ENCODE measurements at regions not wholly inside any gene's neighbourhood (a gene's known extent, or its start where the extent isn't known, plus 50 kb on each side); places are given as distances from the start of the nearest gene placed in this dataset.

- Mint-ChIP-seq H3K27me3 (no peaks in the 10 kb centered on the region), H3K36me3 (no peaks in the 10 kb centered on the region), H3K27ac (no peak overlapping the region), H3K9me3 (ENCODE audit: low read depth) (no peaks in the 10 kb centered on the region), H3K4me3 (no peak overlapping the region), H3K4me1 (ENCODE audit: low read depth) (peaks cover 33% of the 10 kb centered on the region)
Measured at GRCh38 chr3:177589911-177590381, 392.7 kb upstream of the TBL1XR1 start.

- H3K27me3 Mint-ChIP-seq, result no peaks in the 10 kb centered on the region
- no peaks in the 10 kb centered on the region for H3K9me3 Mint-ChIP-seq (ENCODE audit: low read depth)
- no peak overlapping the region for H3K4me3 Mint-ChIP-seq
- no peaks in the 10 kb centered on the region for H3K36me3 Mint-ChIP-seq
- peak overlapping the region; percentile 71 for H3K27ac Mint-ChIP-seq
- H3K4me1 Mint-ChIP-seq (ENCODE audit: low read depth), result peaks cover 40% of the 10 kb centered on the region
Measured at GRCh38 chr3:177590826-177591225, 393.5 kb upstream of the TBL1XR1 start.

- Mint-ChIP-seq H3K27ac (no peak overlapping the region), H3K4me1 (ENCODE audit: low read depth) (peaks cover 46% of the 10 kb centered on the region), H3K36me3 (no peaks in the 10 kb centered on the region), H3K27me3 (no peaks in the 10 kb centered on the region), H3K9me3 (ENCODE audit: low read depth) (no peaks in the 10 kb centered on the region), H3K4me3 (no peak overlapping the region)
Measured at GRCh38 chr3:177591379-177591778, 394.1 kb upstream of the TBL1XR1 start.

- Mint-ChIP-seq H3K9me3 (ENCODE audit: low read depth) (no peaks in the 10 kb centered on the region), H3K27me3 (no peaks in the 10 kb centered on the region), H3K4me1 (ENCODE audit: low read depth) (peaks cover 73% of the 10 kb centered on the region), H3K4me3 (no peak overlapping the region), H3K36me3 (no peaks in the 10 kb centered on the region), H3K27ac (no peak overlapping the region)
Measured at GRCh38 chr3:177594096-177594495, 396.8 kb upstream of the TBL1XR1 start.

GRCh38 chr3:177595530-177596188, 398.4 kb upstream of the TBL1XR1 start:
- Mint-ChIP-seq H3K36me3 (no peaks in the 10 kb centered on the region), H3K9me3 (ENCODE audit: low read depth) (no peaks in the 10 kb centered on the region), H3K27ac (peak overlapping the region; percentile 24), H3K27me3 (no peaks in the 10 kb centered on the region), H3K4me3 (peak overlapping the region; percentile 11), H3K4me1 (ENCODE audit: low read depth) (peaks cover 79% of the 10 kb centered on the region)

GRCh38 chr3:177596248-177596815, 399.1 kb upstream of the TBL1XR1 start:
- Mint-ChIP-seq H3K9me3 (ENCODE audit: low read depth) (no peaks in the 10 kb centered on the region), H3K27me3 (no peaks in the 10 kb centered on the region), H3K36me3 (no peaks in the 10 kb centered on the region), H3K4me1 (ENCODE audit: low read depth) (peaks cover 78% of the 10 kb centered on the region), H3K4me3 (no peak overlapping the region), H3K27ac (peak overlapping the region; percentile 24)

GRCh38 chr3:177596816-177597271, 399.6 kb upstream of the TBL1XR1 start:
- H3K4me1 Mint-ChIP-seq (ENCODE audit: low read depth), result peaks cover 75% of the 10 kb centered on the region
- H3K27me3 Mint-ChIP-seq, result no peaks in the 10 kb centered on the region
- no peaks in the 10 kb centered on the region for H3K9me3 Mint-ChIP-seq (ENCODE audit: low read depth)
- H3K4me3 Mint-ChIP-seq, result no peak overlapping the region
- H3K27ac Mint-ChIP-seq, result peak overlapping the region; percentile 97
- H3K36me3 Mint-ChIP-seq, result no peaks in the 10 kb centered on the region

- Mint-ChIP-seq H3K4me1 (ENCODE audit: low read depth) (peaks cover 78% of the 10 kb centered on the region), H3K27ac (peak overlapping the region; percentile 97), H3K27me3 (no peaks in the 10 kb centered on the region), H3K36me3 (no peaks in the 10 kb centered on the region), H3K9me3 (ENCODE audit: low read depth) (no peaks in the 10 kb centered on the region), H3K4me3 (peak overlapping the region; percentile 74)
Measured at GRCh38 chr3:177597311-177598096, 400.2 kb upstream of the TBL1XR1 start.

GRCh38 chr3:177598097-177598833, 401.0 kb upstream of the TBL1XR1 start:
- Mint-ChIP-seq H3K36me3 (no peaks in the 10 kb centered on the region), H3K4me1 (ENCODE audit: low read depth) (peaks cover 83% of the 10 kb centered on the region), H3K9me3 (ENCODE audit: low read depth) (no peaks in the 10 kb centered on the region), H3K4me3 (peak overlapping the region; percentile 74), H3K27me3 (no peaks in the 10 kb centered on the region), H3K27ac (peak overlapping the region; percentile 97)

GRCh38 chr3:177599326-177599725, 402.0 kb upstream of the TBL1XR1 start:
- H3K27me3 Mint-ChIP-seq, result no peaks in the 10 kb centered on the region
- H3K9me3 Mint-ChIP-seq (ENCODE audit: low read depth), result no peaks in the 10 kb centered on the region
- no peaks in the 10 kb centered on the region for H3K36me3 Mint-ChIP-seq
- peaks cover 81% of the 10 kb centered on the region for H3K4me1 Mint-ChIP-seq (ENCODE audit: low read depth)
- no peak overlapping the region for H3K4me3 Mint-ChIP-seq
- H3K27ac Mint-ChIP-seq, result peak overlapping the region; percentile 62

- peaks cover 76% of the 10 kb centered on the region for H3K4me1 Mint-ChIP-seq (ENCODE audit: low read depth)
- H3K36me3 Mint-ChIP-seq, result no peaks in the 10 kb centered on the region
- no peaks in the 10 kb centered on the region for H3K9me3 Mint-ChIP-seq (ENCODE audit: low read depth)
- H3K27ac Mint-ChIP-seq, result no peak overlapping the region
- no peaks in the 10 kb centered on the region for H3K27me3 Mint-ChIP-seq
- no peak overlapping the region for H3K4me3 Mint-ChIP-seq
Measured at GRCh38 chr3:177599837-177600236, 402.6 kb upstream of the TBL1XR1 start.

- H3K9me3 Mint-ChIP-seq (ENCODE audit: low read depth), result no peaks in the 10 kb centered on the region
- no peaks in the 10 kb centered on the region for H3K27me3 Mint-ChIP-seq
- no peak overlapping the region for H3K4me3 Mint-ChIP-seq
- H3K36me3 Mint-ChIP-seq, result no peaks in the 10 kb centered on the region
- peaks cover 73% of the 10 kb centered on the region for H3K4me1 Mint-ChIP-seq (ENCODE audit: low read depth)
- no peak overlapping the region for H3K27ac Mint-ChIP-seq
Measured at GRCh38 chr3:177600411-177600810, 403.1 kb upstream of the TBL1XR1 start.

- Mint-ChIP-seq H3K27me3 (no peaks in the 10 kb centered on the region), H3K27ac (no peak overlapping the region)
Measured at GRCh38 chr3:177601152-177601551, 403.9 kb upstream of the TBL1XR1 start.

GRCh38 chr3:177602601-177603147, 405.4 kb upstream of the TBL1XR1 start:
- Mint-ChIP-seq H3K27me3 (no peaks in the 10 kb centered on the region), H3K36me3 (peaks cover 4% of the 10 kb centered on the region), H3K4me3 (no peak overlapping the region), H3K27ac (peak overlapping the region; percentile 17), H3K9me3 (ENCODE audit: low read depth) (no peaks in the 10 kb centered on the region), H3K4me1 (ENCODE audit: low read depth) (peaks cover 60% of the 10 kb centered on the region)

More at GRCh38 chr3:177601152-177601551, 403.9 kb upstream of the TBL1XR1 start:
- no peak overlapping the region for H3K4me3 Mint-ChIP-seq
- H3K9me3 Mint-ChIP-seq (ENCODE audit: low read depth), result no peaks in the 10 kb centered on the region
- H3K4me1 Mint-ChIP-seq (ENCODE audit: low read depth), result peaks cover 66% of the 10 kb centered on the region
- peaks cover 4% of the 10 kb centered on the region for H3K36me3 Mint-ChIP-seq

All from activated naive CD8-positive, alpha-beta T cell (primary cell).